ENCODE measurements at regions not wholly inside any gene's neighbourhood (a gene's known extent, or its start where the extent isn't known, plus 50 kb on each side); places are given as distances from the start of the nearest gene placed in this dataset.

DNA sequence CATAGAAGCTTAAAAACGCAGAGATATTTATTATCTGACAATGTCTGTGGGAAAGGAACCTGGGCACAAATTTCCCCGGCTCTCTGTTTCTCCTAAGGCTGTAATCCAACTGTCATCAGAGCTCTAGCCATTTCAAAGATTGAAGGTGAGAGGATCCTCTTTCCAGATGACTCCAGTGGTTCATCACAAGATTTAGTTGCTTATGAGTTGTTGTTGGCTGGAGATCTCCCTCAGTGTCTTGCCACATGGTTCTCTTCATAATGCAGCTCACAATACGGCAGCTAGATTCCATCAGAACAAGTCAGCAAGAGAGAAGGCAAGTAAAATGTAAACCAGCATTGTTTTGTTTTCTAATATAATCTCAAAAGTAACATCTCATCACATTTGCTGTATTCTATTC, 369.4 kb downstream of the GASK1B start:
- CTCF ChIA-PET = no interaction called here
- POLR2A ChIA-PET = no interaction called here

More for the DNA sequence above, 369.4 kb downstream of the GASK1B start:
- Histone ChIP-seq H3K4me3 (ENCODE audit: low read depth, low read length) (no peak overlapping the region), H3K4me1 (ENCODE audit: control insufficient read depth, insufficient read depth, low read length) (no peaks in the 10 kb centered on the region), H3K27ac (ENCODE audit: extremely low read depth, low read depth, low read length) (no peak overlapping the region), H3K9me3 (ENCODE audit: control insufficient read depth, insufficient read depth, low read depth, low read length) (no peaks in the 10 kb centered on the region), H3K36me3 (ENCODE audit: control insufficient read depth in 2 of 2, insufficient read depth in 1 of 2, low read length in 2 of 2) (no peaks in the 10 kb centered on the region)
- TF ChIP-seq ZNF777 (tag by site-specific recombination; IDR thresholded peaks at IDR 0.05; ENCODE audit: borderline replicate concordance) = no peak
- TF ChIP-seq SALL2 (tag by site-specific recombination; IDR thresholded peaks at IDR 0.05; ENCODE audit: borderline replicate concordance) = no peak
- no peak for TF ChIP-seq ZNF214 (tag by site-specific recombination; IDR thresholded peaks at IDR 0.05; ENCODE audit: borderline replicate concordance)
- TF ChIP-seq ZNF585B (tag by site-specific recombination; IDR thresholded peaks at IDR 0.05) = no peak
- TF ChIP-seq, protein P1, sequence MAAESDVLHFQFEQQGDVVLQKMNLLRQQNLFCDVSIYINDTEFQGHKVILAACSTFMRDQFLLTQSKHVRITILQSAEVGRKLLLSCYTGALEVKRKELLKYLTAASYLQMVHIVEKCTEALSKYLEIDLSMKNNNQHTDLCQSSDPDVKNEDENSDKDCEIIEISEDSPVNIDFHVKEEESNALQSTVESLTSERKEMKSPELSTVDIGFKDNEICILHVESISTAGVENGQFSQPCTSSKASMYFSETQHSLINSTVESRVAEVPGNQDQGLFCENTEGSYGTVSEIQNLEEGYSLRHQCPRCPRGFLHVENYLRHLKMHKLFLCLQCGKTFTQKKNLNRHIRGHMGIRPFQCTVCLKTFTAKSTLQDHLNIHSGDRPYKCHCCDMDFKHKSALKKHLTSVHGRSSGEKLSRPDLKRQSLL (tag by site-specific recombination; IDR thresholded peaks at IDR 0.05) = no peak
- TF ChIP-seq ZNF114 (tag by site-specific recombination; IDR thresholded peaks at IDR 0.05) = no peak
- no peak for TF ChIP-seq ZNF354C (tag by site-specific recombination; IDR thresholded peaks at IDR 0.05; ENCODE audit: borderline replicate concordance, low read depth)
- no peak for TF ChIP-seq ZNF133 (tag by site-specific recombination; IDR thresholded peaks at IDR 0.05)
- TF ChIP-seq, protein P2, sequence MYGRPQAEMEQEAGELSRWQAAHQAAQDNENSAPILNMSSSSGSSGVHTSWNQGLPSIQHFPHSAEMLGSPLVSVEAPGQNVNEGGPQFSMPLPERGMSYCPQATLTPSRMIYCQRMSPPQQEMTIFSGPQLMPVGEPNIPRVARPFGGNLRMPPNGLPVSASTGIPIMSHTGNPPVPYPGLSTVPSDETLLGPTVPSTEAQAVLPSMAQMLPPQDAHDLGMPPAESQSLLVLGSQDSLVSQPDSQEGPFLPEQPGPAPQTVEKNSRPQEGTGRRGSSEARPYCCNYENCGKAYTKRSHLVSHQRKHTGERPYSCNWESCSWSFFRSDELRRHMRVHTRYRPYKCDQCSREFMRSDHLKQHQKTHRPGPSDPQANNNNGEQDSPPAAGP (tag by site-specific recombination; IDR thresholded peaks at IDR 0.05) = no peak
- TF ChIP-seq ZNF76 (tag by site-specific recombination; IDR thresholded peaks at IDR 0.05; ENCODE audit: borderline replicate concordance, low read depth) = no peak
- TF ChIP-seq, protein P3, sequence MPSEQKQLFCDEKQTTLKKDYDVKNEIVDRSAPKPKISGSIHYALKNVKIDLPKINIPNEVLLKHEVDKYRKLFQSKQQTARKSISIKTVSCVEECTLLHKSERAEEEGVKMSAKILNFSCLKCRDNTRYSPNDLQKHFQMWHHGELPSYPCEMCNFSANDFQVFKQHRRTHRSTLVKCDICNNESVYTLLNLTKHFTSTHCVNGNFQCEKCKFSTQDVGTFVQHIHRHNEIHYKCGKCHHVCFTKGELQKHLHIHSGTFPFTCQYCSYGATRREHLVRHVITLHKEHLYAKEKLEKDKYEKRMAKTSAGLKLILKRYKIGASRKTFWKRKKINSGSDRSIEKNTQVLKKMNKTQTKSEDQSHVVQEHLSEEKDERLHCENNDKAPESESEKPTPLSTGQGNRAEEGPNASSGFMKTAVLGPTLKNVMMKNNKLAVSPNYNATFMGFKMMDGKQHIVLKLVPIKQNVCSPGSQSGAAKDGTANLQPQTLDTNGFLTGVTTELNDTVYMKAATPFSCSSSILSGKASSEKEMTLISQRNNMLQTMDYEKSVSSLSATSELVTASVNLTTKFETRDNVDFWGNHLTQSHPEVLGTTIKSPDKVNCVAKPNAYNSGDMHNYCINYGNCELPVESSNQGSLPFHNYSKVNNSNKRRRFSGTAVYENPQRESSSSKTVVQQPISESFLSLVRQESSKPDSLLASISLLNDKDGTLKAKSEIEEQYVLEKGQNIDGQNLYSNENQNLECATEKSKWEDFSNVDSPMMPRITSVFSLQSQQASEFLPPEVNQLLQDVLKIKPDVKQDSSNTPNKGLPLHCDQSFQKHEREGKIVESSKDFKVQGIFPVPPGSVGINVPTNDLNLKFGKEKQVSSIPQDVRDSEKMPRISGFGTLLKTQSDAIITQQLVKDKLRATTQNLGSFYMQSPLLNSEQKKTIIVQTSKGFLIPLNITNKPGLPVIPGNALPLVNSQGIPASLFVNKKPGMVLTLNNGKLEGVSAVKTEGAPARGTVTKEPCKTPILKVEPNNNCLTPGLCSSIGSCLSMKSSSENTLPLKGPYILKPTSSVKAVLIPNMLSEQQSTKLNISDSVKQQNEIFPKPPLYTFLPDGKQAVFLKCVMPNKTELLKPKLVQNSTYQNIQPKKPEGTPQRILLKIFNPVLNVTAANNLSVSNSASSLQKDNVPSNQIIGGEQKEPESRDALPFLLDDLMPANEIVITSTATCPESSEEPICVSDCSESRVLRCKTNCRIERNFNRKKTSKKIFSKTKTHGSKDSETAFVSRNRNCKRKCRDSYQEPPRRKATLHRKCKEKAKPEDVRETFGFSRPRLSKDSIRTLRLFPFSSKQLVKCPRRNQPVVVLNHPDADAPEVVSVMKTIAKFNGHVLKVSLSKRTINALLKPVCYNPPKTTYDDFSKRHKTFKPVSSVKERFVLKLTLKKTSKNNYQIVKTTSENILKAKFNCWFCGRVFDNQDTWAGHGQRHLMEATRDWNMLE (tag by site-specific recombination; conservative IDR thresholded peaks at IDR 0.05; ENCODE audit: low read depth) = no peak
- TF ChIP-seq ZNF48 (tag by site-specific recombination; IDR thresholded peaks at IDR 0.05) = no peak
- TF ChIP-seq ZNF560 (tag by site-specific recombination; IDR thresholded peaks at IDR 0.05; ENCODE audit: borderline replicate concordance) = no peak
- no peak for TF ChIP-seq ZNF670 (tag by site-specific recombination; IDR thresholded peaks at IDR 0.05; ENCODE audit: low read depth)
- no peak for TF ChIP-seq ZNF626 (tag by site-specific recombination; IDR thresholded peaks at IDR 0.05)
- TF ChIP-seq ZNF658 (tag by site-specific recombination; IDR thresholded peaks at IDR 0.05) = no peak
- TF ChIP-seq ZNF221 (tag by site-specific recombination; IDR thresholded peaks at IDR 0.05; ENCODE audit: borderline replicate concordance) = no peak
- TF ChIP-seq, protein P4, sequence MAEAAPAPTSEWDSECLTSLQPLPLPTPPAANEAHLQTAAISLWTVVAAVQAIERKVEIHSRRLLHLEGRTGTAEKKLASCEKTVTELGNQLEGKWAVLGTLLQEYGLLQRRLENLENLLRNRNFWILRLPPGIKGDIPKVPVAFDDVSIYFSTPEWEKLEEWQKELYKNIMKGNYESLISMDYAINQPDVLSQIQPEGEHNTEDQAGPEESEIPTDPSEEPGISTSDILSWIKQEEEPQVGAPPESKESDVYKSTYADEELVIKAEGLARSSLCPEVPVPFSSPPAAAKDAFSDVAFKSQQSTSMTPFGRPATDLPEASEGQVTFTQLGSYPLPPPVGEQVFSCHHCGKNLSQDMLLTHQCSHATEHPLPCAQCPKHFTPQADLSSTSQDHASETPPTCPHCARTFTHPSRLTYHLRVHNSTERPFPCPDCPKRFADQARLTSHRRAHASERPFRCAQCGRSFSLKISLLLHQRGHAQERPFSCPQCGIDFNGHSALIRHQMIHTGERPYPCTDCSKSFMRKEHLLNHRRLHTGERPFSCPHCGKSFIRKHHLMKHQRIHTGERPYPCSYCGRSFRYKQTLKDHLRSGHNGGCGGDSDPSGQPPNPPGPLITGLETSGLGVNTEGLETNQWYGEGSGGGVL (tag by site-specific recombination; IDR thresholded peaks at IDR 0.05) = no peak
- TF ChIP-seq, protein P5, sequence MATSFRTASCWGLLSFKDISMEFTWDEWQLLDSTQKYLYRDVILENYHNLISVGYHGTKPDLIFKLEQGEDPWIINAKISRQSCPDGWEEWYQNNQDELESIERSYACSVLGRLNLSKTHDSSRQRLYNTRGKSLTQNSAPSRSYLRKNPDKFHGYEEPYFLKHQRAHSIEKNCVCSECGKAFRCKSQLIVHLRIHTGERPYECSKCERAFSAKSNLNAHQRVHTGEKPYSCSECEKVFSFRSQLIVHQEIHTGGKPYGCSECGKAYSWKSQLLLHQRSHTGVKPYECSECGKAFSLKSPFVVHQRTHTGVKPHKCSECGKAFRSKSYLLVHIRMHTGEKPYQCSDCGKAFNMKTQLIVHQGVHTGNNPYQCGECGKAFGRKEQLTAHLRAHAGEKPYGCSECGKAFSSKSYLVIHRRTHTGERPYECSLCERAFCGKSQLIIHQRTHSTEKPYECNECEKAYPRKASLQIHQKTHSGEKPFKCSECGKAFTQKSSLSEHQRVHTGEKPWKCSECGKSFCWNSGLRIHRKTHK (tag by site-specific recombination; IDR thresholded peaks at IDR 0.05) = no peak
- TF ChIP-seq SCRT2 (tag by site-specific recombination; IDR thresholded peaks at IDR 0.05) = no peak
